KMS-11 (cell line): ENCODE measurements at regions not wholly inside any gene's neighbourhood (a gene's known extent, or its start where the extent isn't known, plus 50 kb on each side); places are given as distances from the start of the nearest gene placed in this dataset.

Experiments
- H2AFZ ChIP-seq: fragments of 200-600 bp; sonication (generic); 2 replicates; pipeline ENCODE4 v1.6.1; 2016; ENCODE audit warnings: antibody characterized with exemption, mixed run types, low read depth
- H3K27ac ChIP-seq: fragments of 200-600 bp; sonication (generic); 2 replicates; pipeline ENCODE4 v1.6.1; 2016; ENCODE audit warnings: mild to moderate bottlenecking, mixed run types
- H3K27me3 ChIP-seq: fragments of 200-600 bp; sonication (generic); 2 replicates; pipeline ENCODE4 v1.6.1; 2017; ENCODE audit warnings: mild to moderate bottlenecking, low read depth, mixed run types, moderate library complexity; ENCODE audit not compliant: insufficient read depth
- H3K36me3 ChIP-seq: fragments of 200-600 bp; sonication (generic); 2 replicates; pipeline ENCODE4 v1.6.1; 2017; ENCODE audit warnings: mild to moderate bottlenecking, mixed run types; ENCODE audit not compliant: insufficient read depth
- H3K4me1 ChIP-seq: fragments of 200-600 bp; sonication (generic); 2 replicates; pipeline ENCODE4 v1.6.1; 2016; ENCODE audit warnings: mild to moderate bottlenecking, low read depth, mixed run types; ENCODE audit not compliant: poor library complexity, severe bottlenecking
- H3K4me2 ChIP-seq: fragments of 200-600 bp; sonication (generic); 2 replicates; pipeline ENCODE4 v1.7.0; 2016; ENCODE audit warnings: mild to moderate bottlenecking, mixed run types
- H3K4me3 ChIP-seq: fragments of 200-600 bp; sonication (generic); IDR thresholded peaks from 2 replicates; pipeline ENCODE4 v1.6.1; 2017; ENCODE audit warnings: low read depth, low read length, mixed read lengths; ENCODE audit not compliant: insufficient read depth
- H3K79me2 ChIP-seq: fragments of 200-600 bp; sonication (generic); 2 replicates; pipeline ENCODE4 v1.6.1; 2016; ENCODE audit warnings: low read depth, mixed run types; ENCODE audit not compliant: insufficient read depth
- H3K9ac ChIP-seq: fragments of 200-600 bp; sonication (generic); 2 replicates; pipeline ENCODE4 v1.6.1; 2016; ENCODE audit warnings: mild to moderate bottlenecking, mixed run types
- H4K20me1 ChIP-seq: fragments of 200-600 bp; sonication (generic); 2 replicates; pipeline ENCODE4 v1.6.1; 2016; ENCODE audit warnings: mild to moderate bottlenecking, mixed run types; ENCODE audit not compliant: insufficient read depth
- CTCF ChIP-seq: fragments of 200-600 bp; sonication (generic); conservative IDR thresholded peaks from 2 replicates; pipeline ENCODE4 v1.6.1; 2017; ENCODE audit warnings: low read depth, mild to moderate bottlenecking, antibody characterized with exemption, low read length, moderate library complexity, mixed read lengths

- no peaks in the 10 kb centered on the region for H3K27me3 ChIP-seq
- no peak overlapping the region for H3K27ac ChIP-seq
- no peak overlapping the region for H2AFZ ChIP-seq
- H3K9ac ChIP-seq = no peak overlapping the region
- no peaks in the 10 kb centered on the region for H3K79me2 ChIP-seq
- H4K20me1 ChIP-seq = no peaks in the 10 kb centered on the region
- H3K36me3 ChIP-seq = no peaks in the 10 kb centered on the region
- TF ChIP-seq CTCF = no peak
- H3K4me2 ChIP-seq = no peak overlapping the region
- no peaks in the 10 kb centered on the region for H3K4me1 ChIP-seq
- no peak overlapping the region for H3K4me3 ChIP-seq
These were observed 286.6 kb downstream of the COL11A1 start for GRCh38 chr1:102821707-102822106.

- H3K4me2 ChIP-seq = no peak overlapping the region
- H3K9ac ChIP-seq = no peak overlapping the region
- H3K4me1 ChIP-seq = no peaks in the 10 kb centered on the region
- no peaks in the 10 kb centered on the region for H3K27me3 ChIP-seq
- no peak for TF ChIP-seq CTCF
- no peaks in the 10 kb centered on the region for H3K79me2 ChIP-seq
- H2AFZ ChIP-seq = no peak overlapping the region
- H3K36me3 ChIP-seq = no peaks in the 10 kb centered on the region
- H3K27ac ChIP-seq = no peak overlapping the region
- no peak overlapping the region for H3K4me3 ChIP-seq
- H4K20me1 ChIP-seq = no peaks in the 10 kb centered on the region
These were observed 307.9 kb downstream of the COL11A1 start for GRCh38 chr1:102800406-102800805.

- Histone ChIP-seq H4K20me1 (no peaks in the 10 kb centered on the region), H3K27ac (no peak overlapping the region)
- no peak for TF ChIP-seq CTCF
These were observed 308.8 kb downstream of the COL11A1 start for GRCh38 chr1:102799496-102799895.

GRCh38 chr1:102798718-102799117 is 309.6 kb downstream of the COL11A1 start:
- no peak for TF ChIP-seq CTCF
- H3K36me3 ChIP-seq = no peaks in the 10 kb centered on the region
- no peak overlapping the region for H3K4me2 ChIP-seq
- no peak overlapping the region for H2AFZ ChIP-seq
- H3K79me2 ChIP-seq = no peaks in the 10 kb centered on the region
- no peaks in the 10 kb centered on the region for H3K27me3 ChIP-seq
- H3K4me3 ChIP-seq = no peak overlapping the region
- no peaks in the 10 kb centered on the region for H4K20me1 ChIP-seq
- H3K27ac ChIP-seq = no peak overlapping the region
- no peaks in the 10 kb centered on the region for H3K4me1 ChIP-seq
- H3K9ac ChIP-seq = no peak overlapping the region

More at GRCh38 chr1:102799496-102799895, 308.8 kb downstream of the COL11A1 start:
- Histone ChIP-seq H3K79me2 (no peaks in the 10 kb centered on the region), H3K36me3 (no peaks in the 10 kb centered on the region), H3K4me2 (no peak overlapping the region), H3K27me3 (no peaks in the 10 kb centered on the region), H2AFZ (no peak overlapping the region), H3K4me3 (no peak overlapping the region), H3K9ac (no peak overlapping the region), H3K4me1 (no peaks in the 10 kb centered on the region)

- Histone ChIP-seq H3K9ac (no peak overlapping the region), H3K79me2 (no peaks in the 10 kb centered on the region), H4K20me1 (no peaks in the 10 kb centered on the region), H3K4me2 (no peak overlapping the region), H3K4me3 (no peak overlapping the region), H2AFZ (no peak overlapping the region), H3K27me3 (no peaks in the 10 kb centered on the region), H3K27ac (no peak overlapping the region), H3K4me1 (no peaks in the 10 kb centered on the region), H3K36me3 (no peaks in the 10 kb centered on the region)
- no peak for TF ChIP-seq CTCF
These were observed 311.9 kb downstream of the COL11A1 start for GRCh38 chr1:102796429-102796828.
